ENCODE measurements at regions not wholly inside any gene's neighbourhood (a gene's known extent, or its start where the extent isn't known, plus 50 kb on each side); places are given as distances from the start of the nearest gene placed in this dataset.
A peak's percentile ranks its signal among the peaks of the same experiment; 100 is the strongest.

DNA sequence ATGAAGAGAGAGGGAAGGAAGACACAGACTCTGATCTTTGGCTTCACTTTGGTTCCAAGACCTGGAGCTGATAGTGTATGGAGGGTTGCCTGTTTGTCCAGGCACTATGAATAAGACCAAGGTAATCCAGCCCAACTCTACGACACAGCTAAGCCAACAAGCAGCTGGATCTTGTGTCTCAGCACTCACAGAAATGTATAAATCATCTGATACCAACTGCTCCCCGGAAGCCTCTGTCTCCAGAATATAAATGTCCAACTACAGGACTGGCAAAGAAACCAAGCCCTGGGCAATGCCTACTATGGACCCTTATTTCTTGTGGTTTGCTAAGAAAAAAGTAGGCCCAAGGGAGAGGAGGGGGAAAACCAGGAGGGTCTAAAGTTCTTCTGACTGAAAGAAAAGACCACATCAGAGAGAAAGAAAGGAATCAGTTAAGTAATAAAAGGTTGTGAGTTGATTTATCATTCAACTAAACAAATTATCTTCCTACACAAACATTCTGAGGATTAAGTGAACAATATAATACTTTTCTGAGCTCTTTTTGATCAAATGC lies 204.0 kb downstream of the DAD1 start:
- TF ChIP-seq, protein P1, sequence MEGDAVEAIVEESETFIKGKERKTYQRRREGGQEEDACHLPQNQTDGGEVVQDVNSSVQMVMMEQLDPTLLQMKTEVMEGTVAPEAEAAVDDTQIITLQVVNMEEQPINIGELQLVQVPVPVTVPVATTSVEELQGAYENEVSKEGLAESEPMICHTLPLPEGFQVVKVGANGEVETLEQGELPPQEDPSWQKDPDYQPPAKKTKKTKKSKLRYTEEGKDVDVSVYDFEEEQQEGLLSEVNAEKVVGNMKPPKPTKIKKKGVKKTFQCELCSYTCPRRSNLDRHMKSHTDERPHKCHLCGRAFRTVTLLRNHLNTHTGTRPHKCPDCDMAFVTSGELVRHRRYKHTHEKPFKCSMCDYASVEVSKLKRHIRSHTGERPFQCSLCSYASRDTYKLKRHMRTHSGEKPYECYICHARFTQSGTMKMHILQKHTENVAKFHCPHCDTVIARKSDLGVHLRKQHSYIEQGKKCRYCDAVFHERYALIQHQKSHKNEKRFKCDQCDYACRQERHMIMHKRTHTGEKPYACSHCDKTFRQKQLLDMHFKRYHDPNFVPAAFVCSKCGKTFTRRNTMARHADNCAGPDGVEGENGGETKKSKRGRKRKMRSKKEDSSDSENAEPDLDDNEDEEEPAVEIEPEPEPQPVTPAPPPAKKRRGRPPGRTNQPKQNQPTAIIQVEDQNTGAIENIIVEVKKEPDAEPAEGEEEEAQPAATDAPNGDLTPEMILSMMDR (IDR thresholded peaks at IDR 0.05; ENCODE audit: low read depth, low read length, missing control alignments): no peak
- no peak overlapping the region for H3K4me3 ChIP-seq (ENCODE audit: low read depth, low read length)
- DNase-seq (ENCODE audit: low read depth): no peak

- no peak for DNase-seq (ENCODE audit: low read depth)
- H3K4me3 ChIP-seq (ENCODE audit: low read depth, low read length): no peak overlapping the region; the same call in 1 of the 2 replicates
- TF ChIP-seq, protein P1 (IDR thresholded peaks at IDR 0.05; ENCODE audit: low read depth, low read length, missing control alignments): no peak
These were observed 204.9 kb downstream of the DAD1 start for GRCh38 chr14:22384167-22384549.

- H3K4me3 ChIP-seq (ENCODE audit: low read depth, low read length): no peak overlapping the region; the same call in 1 of the 2 replicates
- TF ChIP-seq, protein P1 (IDR thresholded peaks at IDR 0.05; ENCODE audit: low read depth, low read length, missing control alignments): no peak
- peak; percentile 71 for DNase-seq (ENCODE audit: low read depth)
These were observed 205.4 kb downstream of the DAD1 start for GRCh38 chr14:22383515-22384166.

GRCh38 chr14:22382955-22383354 lies 206.1 kb downstream of the DAD1 start:
- H3K4me3 ChIP-seq (ENCODE audit: low read depth, low read length): peak overlapping the region; percentile 23; the same call in 1 of the 2 replicates
- DNase-seq (ENCODE audit: low read depth): no peak
- TF ChIP-seq, protein P1 (IDR thresholded peaks at IDR 0.05; ENCODE audit: low read depth, low read length, missing control alignments): no peak

DNA sequence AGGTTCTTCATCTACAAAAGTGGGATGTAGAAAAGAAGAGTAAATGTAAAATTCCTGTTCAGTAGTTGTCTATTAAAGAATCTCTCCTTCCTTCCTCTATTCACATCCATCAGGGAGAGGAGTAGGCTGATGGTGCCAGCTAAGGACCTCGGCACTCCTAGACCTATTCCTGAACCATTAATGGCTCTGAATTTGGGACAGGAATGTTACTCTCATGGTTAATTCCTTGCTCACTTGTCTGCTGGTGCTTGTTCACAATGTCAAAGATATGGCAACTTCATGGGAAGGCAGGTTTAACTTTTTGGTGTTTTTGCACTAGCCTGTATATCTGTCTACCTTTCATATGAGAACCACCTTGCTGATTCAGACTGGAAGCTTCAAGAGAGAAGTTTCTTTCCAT lies 206.6 kb downstream of the DAD1 start:
- no peak for DNase-seq (ENCODE audit: low read depth)
- no peak overlapping the region; the same call in 1 of the 2 replicates for H3K4me3 ChIP-seq (ENCODE audit: low read depth, low read length)
- TF ChIP-seq, protein P1 (IDR thresholded peaks at IDR 0.05; ENCODE audit: low read depth, low read length, missing control alignments): no peak

DNA sequence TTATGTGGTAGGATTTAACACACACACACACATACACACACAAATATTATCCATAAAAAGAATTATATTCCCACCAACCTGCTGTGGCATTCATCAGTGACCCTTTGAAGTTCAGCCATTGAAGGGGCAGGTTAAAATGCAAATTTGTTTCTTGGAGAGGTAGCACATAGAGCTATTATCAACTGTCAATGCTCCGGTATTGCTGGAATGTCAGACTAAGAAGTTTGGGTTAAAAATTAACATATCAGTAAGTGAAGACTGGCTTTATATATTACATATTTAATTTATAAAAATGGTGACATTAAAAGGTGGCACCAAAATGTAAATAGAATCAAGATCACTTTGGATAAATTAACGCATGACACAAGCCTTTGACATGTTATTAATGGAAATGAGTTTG lies 207.3 kb downstream of the DAD1 start:
- DNase-seq (ENCODE audit: low read depth): no peak
- TF ChIP-seq, protein P1 (IDR thresholded peaks at IDR 0.05; ENCODE audit: low read depth, low read length, missing control alignments): no peak
- H3K4me3 ChIP-seq (ENCODE audit: low read depth, low read length): no peak overlapping the region; the same call in 1 of the 2 replicates

DNA sequence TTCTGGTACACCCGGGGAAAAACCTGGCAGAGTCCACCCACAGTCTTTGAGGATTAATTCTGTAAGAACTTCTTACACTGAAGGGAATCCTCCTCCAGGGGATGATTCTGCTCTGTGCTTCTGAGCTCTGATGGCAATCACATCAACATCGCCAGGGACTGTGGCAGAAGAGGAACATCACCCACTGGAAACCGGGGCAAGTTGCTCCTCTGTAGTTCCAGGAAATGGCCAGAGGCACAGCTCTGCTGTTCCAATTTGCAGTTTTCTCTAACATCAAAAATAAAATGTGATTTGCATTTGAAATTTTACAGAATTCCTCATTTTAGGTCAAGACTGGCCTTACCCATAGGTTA lies 207.6 kb downstream of the DAD1 start:
- DNase-seq (ENCODE audit: low read depth): no peak
- TF ChIP-seq, protein P1 (IDR thresholded peaks at IDR 0.05; ENCODE audit: low read depth, low read length, missing control alignments): no peak
- no peak overlapping the region; the same call in 1 of the 2 replicates for H3K4me3 ChIP-seq (ENCODE audit: low read depth, low read length)

All from GM12864 (cell line).